ENCODE measurements at regions not wholly inside any gene's neighbourhood (a gene's known extent, or its start where the extent isn't known, plus 50 kb on each side); places are given as distances from the start of the nearest gene placed in this dataset.
A peak's percentile ranks its signal among the peaks of the same experiment; 100 is the strongest.

GRCh38 chr7:83882551-83882950 lies 233.6 kb upstream of the SEMA3E start:
- DNase-seq (no peak), ATAC-seq (no peak)
- intact Hi-C loops (cut with DNase I, micrococcal nuclease): no loop called here

- intact Hi-C loops (cut with DNase I, micrococcal nuclease): no loop called here
- ATAC-seq (no peak), DNase-seq (no peak)
Measured at GRCh38 chr7:83879063-83879462, 230.1 kb upstream of the SEMA3E start.

- ATAC-seq: no peak
- DNase-seq: no peak
- intact Hi-C loops (cut with DNase I, micrococcal nuclease): no loop called here
Measured at GRCh38 chr7:83878614-83879013, 229.7 kb upstream of the SEMA3E start.

GRCh38 chr7:83876593-83876992 lies 227.7 kb upstream of the SEMA3E start:
- DNase-seq (no peak), ATAC-seq (no peak)
- intact Hi-C loops (cut with DNase I, micrococcal nuclease): no loop called here

- ATAC-seq: no peak
- no peak for DNase-seq
- intact Hi-C loops (cut with DNase I, micrococcal nuclease): no loop called here
Measured at GRCh38 chr7:83873459-83873858, 224.5 kb upstream of the SEMA3E start.

GRCh38 chr7:83872501-83872900 lies 223.6 kb upstream of the SEMA3E start:
- DNase-seq (no peak), ATAC-seq (no peak)
- intact Hi-C loops (cut with DNase I, micrococcal nuclease): no loop called here

GRCh38 chr7:83870515-83870914 lies 221.6 kb upstream of the SEMA3E start:
- no peak for DNase-seq
- no peak for ATAC-seq
- intact Hi-C loops (cut with DNase I, micrococcal nuclease): no loop called here

GRCh38 chr7:83866582-83866981 lies 217.6 kb upstream of the SEMA3E start:
- no peak for DNase-seq
- ATAC-seq: no peak
- intact Hi-C loops (cut with DNase I, micrococcal nuclease): no loop called here

DNA sequence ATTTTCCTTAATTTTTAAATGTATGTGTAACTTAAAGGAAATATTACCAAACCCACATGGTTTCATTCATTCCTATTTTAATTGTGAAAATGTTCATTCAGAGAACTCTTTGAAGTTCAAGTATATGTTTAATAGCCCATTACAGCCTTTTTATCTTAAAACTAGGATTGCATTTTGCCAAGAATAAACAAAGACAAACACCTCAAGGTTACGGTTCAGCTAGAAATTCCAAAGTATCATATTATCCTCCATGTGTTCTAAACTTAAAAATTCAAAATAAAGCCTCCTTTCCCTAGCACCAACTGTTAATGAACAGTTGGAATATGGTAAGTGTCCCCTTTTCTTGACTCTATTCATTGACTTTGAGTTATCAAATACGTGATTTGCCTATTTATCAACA lies 215.6 kb upstream of the SEMA3E start:
- intact Hi-C loops (cut with DNase I, micrococcal nuclease): no loop called here
- ATAC-seq: no peak
- no peak for DNase-seq

GRCh38 chr7:83863906-83864305 lies 215.0 kb upstream of the SEMA3E start:
- DNase-seq (no peak), ATAC-seq (no peak)
- intact Hi-C loops (cut with DNase I, micrococcal nuclease): no loop called here

DNA sequence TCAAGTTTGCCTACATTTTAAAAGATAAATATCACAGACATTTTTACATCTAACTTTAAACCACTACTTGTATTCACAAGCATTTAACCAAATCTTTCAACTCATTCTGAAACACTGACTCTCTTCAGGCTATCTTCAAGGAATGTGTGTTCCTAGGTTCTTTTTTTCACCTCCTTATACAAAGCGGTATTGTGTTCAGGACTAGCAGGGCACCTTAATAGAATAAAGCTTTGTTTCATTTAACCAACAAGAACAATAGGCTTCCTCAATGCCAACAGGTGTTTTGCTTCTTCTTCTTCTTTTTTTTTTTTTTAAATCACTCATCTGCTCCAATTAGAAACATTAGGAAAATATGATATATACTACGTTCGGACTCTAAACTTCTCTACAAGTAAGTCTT lies 212.9 kb upstream of the SEMA3E start:
- ATAC-seq (no peak), DNase-seq (no peak)
- intact Hi-C loops (cut with DNase I, micrococcal nuclease): no loop called here

DNA sequence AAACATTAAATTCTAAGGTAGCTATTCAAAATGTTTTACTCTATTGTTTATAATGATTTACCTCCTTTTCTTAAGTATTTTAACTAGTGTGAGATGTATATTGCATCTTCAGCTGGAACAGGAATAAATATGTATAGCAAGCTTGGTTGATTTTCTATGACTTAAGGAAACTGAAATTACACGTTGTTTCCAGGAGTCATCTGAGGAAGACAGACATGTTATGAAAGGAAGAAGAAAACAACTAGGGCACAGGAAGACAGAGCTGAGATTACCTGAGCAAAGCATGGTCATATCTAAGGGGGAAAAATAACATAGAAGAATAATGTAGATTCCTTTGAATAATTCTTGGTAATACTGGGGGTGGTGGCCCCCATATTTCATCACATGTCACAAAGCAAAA lies 210.9 kb upstream of the SEMA3E start:
- DNase-seq (no peak), ATAC-seq (no peak)
- intact Hi-C loops (cut with DNase I, micrococcal nuclease): no loop called here

- ATAC-seq: no peak
- intact Hi-C loops (cut with DNase I, micrococcal nuclease): no loop called here
Measured at GRCh38 chr7:83857691-83858090, 208.8 kb upstream of the SEMA3E start.

DNA sequence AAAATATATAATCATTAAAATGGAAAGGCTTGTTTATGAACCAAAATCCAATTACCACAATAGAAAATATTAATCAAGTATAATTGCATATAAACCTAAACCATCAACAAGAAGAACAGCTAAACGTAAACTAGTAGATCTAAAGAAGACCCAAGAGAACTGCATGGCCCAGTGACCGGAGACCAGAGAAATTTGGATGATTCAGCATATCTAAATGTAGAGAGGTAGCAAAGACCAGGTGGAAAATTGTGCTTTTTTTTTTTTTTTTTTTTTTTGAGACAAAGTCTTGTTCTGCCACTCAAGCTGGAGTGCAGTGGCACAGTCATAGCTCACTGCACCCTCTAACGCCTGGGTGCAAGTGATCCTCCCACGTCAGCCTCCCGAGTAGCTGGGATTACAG lies 207.2 kb upstream of the SEMA3E start:
- no peak for DNase-seq
- ATAC-seq: no peak
- intact Hi-C loops (cut with DNase I, micrococcal nuclease): no loop called here

More at GRCh38 chr7:83857691-83858090, 208.8 kb upstream of the SEMA3E start:
- DNase-seq: no peak

DNA sequence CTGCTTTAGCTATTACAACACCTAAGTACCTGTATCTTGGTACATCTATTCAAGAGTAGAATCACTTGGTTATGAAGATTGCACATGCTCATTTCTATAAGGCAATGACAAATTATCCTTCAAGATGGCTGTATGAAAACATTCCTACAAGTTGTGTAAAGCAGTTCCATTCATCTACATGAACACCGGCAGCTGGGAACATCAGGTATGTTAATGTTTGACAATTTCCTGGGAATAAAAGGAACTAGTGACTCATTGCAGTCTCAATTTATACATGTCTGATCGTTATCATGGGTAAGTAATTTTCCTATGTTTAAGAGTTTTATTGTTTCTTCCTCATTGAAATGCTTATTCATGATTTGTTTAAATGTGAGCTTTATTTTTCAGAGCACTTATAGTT lies 203.2 kb upstream of the SEMA3E start:
- intact Hi-C loops (cut with DNase I, micrococcal nuclease): no loop called here
- peak; percentile 95 for ATAC-seq
- no peak for DNase-seq

GRCh38 chr7:83851551-83851950 lies 202.6 kb upstream of the SEMA3E start:
- DNase-seq: no peak
- intact Hi-C loops (cut with DNase I, micrococcal nuclease): no loop called here
- peak; percentile 67 for ATAC-seq

GRCh38 chr7:83850941-83851340 lies 202.0 kb upstream of the SEMA3E start:
- DNase-seq (no peak), ATAC-seq (peak; percentile 25)
- intact Hi-C loops (cut with DNase I, micrococcal nuclease): no loop called here

- intact Hi-C loops (cut with DNase I, micrococcal nuclease): no loop called here
- ATAC-seq (no peak), DNase-seq (no peak)
Measured at GRCh38 chr7:83850125-83850524, 201.2 kb upstream of the SEMA3E start.

- ATAC-seq (no peak), DNase-seq (no peak)
- intact Hi-C loops (cut with DNase I, micrococcal nuclease): no loop called here
Measured at GRCh38 chr7:83849131-83849530, 200.2 kb upstream of the SEMA3E start.

DNA sequence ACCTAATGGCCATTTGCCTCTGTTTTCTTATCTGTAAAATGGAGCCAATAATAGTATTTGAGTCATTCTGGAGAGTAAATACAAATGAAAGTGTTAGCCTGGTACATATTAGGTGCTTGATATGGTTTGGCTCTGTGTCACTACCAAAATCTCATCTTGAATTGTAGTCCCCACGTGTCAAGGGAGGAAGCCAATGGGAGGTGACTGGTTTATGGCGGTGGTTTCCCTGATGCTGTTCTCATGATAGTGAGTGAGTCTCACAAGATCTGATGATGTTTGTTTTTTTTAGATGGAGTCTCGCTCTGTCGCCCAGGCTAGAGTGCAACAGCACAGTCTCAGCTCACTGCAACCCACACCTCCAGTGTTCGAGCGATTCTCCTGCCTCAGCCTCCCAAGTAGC lies 194.0 kb upstream of the SEMA3E start:
- DNase-seq (no peak), ATAC-seq (no peak)

DNA sequence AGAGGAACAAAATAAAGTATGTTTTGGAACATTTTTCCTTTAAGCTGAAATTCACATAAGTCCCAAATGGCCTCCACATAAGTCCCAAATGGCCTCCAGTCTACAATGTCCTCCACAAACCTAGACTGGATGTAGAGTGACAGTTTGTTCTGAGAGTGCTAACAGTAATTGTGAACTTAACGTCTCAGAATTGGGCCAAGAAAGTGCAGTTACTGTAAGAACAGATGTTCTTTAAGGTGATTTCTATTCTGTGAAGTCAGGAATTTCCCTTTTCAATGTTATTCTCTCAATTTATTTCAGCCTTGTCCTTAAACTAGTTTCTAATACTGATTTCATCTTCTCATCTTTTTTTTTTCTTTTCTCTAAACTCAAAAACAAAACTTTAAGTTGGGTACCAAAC lies 188.7 kb upstream of the SEMA3E start:
- DNase-seq: no peak
- intact Hi-C loops (cut with DNase I, micrococcal nuclease): no loop called here
- no peak for ATAC-seq

More for the DNA sequence above, 194.0 kb upstream of the SEMA3E start:
- intact Hi-C loops (cut with DNase I, micrococcal nuclease): no loop called here

- no peak for ATAC-seq
- intact Hi-C loops (cut with DNase I, micrococcal nuclease): no loop called here
- no peak for DNase-seq
Measured at GRCh38 chr7:83836028-83836427, 187.1 kb upstream of the SEMA3E start.

All from left colon (tissue), 2 donors.